Common myeloid progenitor, CD34-positive (primary cell): ENCODE measurements at regions not wholly inside any gene's neighbourhood (a gene's known extent, or its start where the extent isn't known, plus 50 kb on each side); places are given as distances from the start of the nearest gene placed in this dataset.

Experiments
- CTCF ChIA-PET: fragments of 350-600 bp; sonication (Branson Sonifier 250); formaldehyde crosslinking; loops from one replicate; lab custom pipeline; 2021; ENCODE audit warnings: antibody characterized with exemption; lab: Charles Lee
- POLR2A ChIA-PET: fragments of 350-600 bp; sonication (Branson Sonifier 250); formaldehyde crosslinking; loops from one replicate; lab custom pipeline; 2021; ENCODE audit warnings: antibody characterized with exemption; lab: Charles Lee
- DNase-seq, 3 donors: peaks; one replicate each; pipeline versions ENCODE4 v3.0.0 to v3.0.0-alpha.2; 2013
- H3K27ac ChIP-seq, 2 experiments: 1 replicate in 1 of 2; 2 replicates in 1 of 2; pipeline ENCODE4 v1.7.0; 2013; ENCODE audit warnings: inconsistent platforms in 2 of 2, low read length in 2 of 2, mild to moderate bottlenecking in 2 of 2, low read depth in 1 of 2, moderate library complexity in 1 of 2; ENCODE audit not compliant: severe bottlenecking in 2 of 2, insufficient read depth in 1 of 2, poor library complexity in 1 of 2
- H3K27me3 ChIP-seq, 5 experiments: replicated peaks in 2 of 5; 1 replicate in 3 of 5; 2 replicates in 2 of 5; pipeline versions ENCODE4 v1.6.1 to v1.7.0; 2013; ENCODE audit warnings: low read length in 4 of 5, mild to moderate bottlenecking in 2 of 5, moderate library complexity in 2 of 5, inconsistent platforms in 1 of 5; ENCODE audit not compliant: insufficient read depth in 5 of 5, control insufficient read depth in 4 of 5
- H3K36me3 ChIP-seq, 4 experiments: 1 replicate in 2 of 4; 2 replicates in 2 of 4; pipeline versions ENCODE4 v1.6.1 to v1.7.0; 2013; ENCODE audit warnings: low read length in 3 of 4, control low read depth in 1 of 4, mild to moderate bottlenecking in 1 of 4; ENCODE audit not compliant: control insufficient read depth in 4 of 4, insufficient read depth in 4 of 4
- H3K4me1 ChIP-seq, 4 experiments: 1 replicate in 3 of 4; 2 replicates in 1 of 4; pipeline versions ENCODE4 v1.6.1 to v1.7.1; 2013; ENCODE audit warnings: low read length in 3 of 4, mild to moderate bottlenecking in 3 of 4, control low read depth in 1 of 4, inconsistent platforms in 1 of 4, moderate library complexity in 1 of 4; ENCODE audit not compliant: control insufficient read depth in 4 of 4, insufficient read depth in 4 of 4; ENCODE audit errors: control extremely low read depth in 1 of 4
- H3K4me3 ChIP-seq, 7 experiments: 1 replicate in 4 of 7; 2 replicates in 3 of 7; pipeline versions ENCODE4 v1.5.1 to v1.7.0; 2013; ENCODE audit warnings: mild to moderate bottlenecking in 7 of 7, low read length in 6 of 7, moderate library complexity in 6 of 7, inconsistent platforms in 2 of 7, low read depth in 2 of 7, control low read depth in 1 of 7; ENCODE audit not compliant: insufficient read depth in 4 of 7, control insufficient read depth in 1 of 7; ENCODE audit errors: extremely low read depth in 1 of 7
- H3K9me3 ChIP-seq, 5 experiments: 1 replicate in 4 of 5; 2 replicates in 1 of 5; pipeline versions ENCODE4 v1.6.1 to v1.7.1; 2013; ENCODE audit warnings: low read length in 4 of 5, mild to moderate bottlenecking in 2 of 5, inconsistent platforms in 1 of 5, low read depth in 1 of 5, moderate library complexity in 1 of 5; ENCODE audit not compliant: control insufficient read depth in 4 of 5, insufficient read depth in 2 of 5; ENCODE audit errors: control extremely low read depth in 1 of 5
- WGBS: methylation state at CpG from one replicate; pipeline ENCODE4 v1.1.5; 2013; ENCODE audit not compliant: insufficient coverage; 5-methylcytosine and 5-hydroxymethylcytosine counted together

DNA sequence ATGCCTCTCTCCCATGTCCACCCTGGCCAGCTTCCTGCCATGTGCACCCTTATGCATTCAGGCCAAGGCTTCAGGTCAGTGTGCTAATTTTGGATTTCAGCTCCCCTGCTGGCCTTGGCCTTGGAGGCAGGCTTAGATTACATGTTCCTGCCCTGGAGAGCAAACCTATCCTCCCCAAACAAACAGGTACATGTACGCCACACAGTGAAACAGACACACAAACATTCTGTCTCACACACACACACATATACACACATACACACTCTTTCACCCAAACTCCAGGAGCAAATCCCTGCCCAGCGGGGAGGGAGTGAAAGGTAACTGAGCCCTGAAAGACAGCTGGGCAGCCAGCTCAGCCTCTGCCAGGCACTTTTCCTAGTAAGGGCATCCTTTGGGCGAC lies 62.7 kb upstream of the ARHGAP36 start:
- H3K4me3 ChIP-seq = no peak overlapping the region
- no peak for DNase-seq
- 100% methylated on average over 1 of the region's 3 CpGs for WGBS
- H3K27ac ChIP-seq = no peak overlapping the region
- no peaks in the 10 kb centered on the region for H3K9me3 ChIP-seq
- CTCF ChIA-PET = interaction anchor here (0.8 to 1.3 kb wide), 3 partner anchors 16 to 420 kb away, joined by 3 read pairs; no protein-coding TSS in a partner anchor
- H3K27me3 ChIP-seq = peaks cover 0 to 16% (median 0%) of the 10 kb centered on the region in 5 experiments
- no peaks in the 10 kb centered on the region for H3K36me3 ChIP-seq
- no peaks in the 10 kb centered on the region for H3K4me1 ChIP-seq
- POLR2A ChIA-PET = no interaction called here

DNA sequence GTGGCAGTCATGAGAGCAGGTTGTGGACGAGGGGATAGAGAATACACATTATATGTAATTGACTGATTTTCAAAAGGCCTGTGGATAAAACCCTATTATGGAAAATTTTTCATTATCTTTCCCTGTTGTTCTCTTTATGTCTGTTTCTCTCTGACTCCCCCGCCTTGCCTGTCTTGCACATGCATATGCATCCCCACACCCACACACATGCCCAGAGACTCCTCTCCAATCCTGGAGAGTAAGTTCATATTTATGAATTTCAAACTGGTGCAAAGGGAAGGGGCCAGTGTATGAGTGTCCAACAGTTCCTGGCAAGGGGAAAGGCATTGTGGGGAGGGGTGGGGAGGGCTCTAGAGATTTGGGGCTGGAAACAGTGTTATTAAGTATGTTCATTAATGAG lies 60.8 kb upstream of the ARHGAP36 start:
- H3K36me3 ChIP-seq = no peaks in the 10 kb centered on the region
- H3K9me3 ChIP-seq = no peaks in the 10 kb centered on the region
- H3K4me3 ChIP-seq = no peak overlapping the region
- no peak for DNase-seq
- H3K4me1 ChIP-seq = no peaks in the 10 kb centered on the region
- WGBS = no CpG with 5 or more reads among the region's 2 CpGs
- ChIA-PET POLR2A (interaction anchor here (0.6 kb wide), 1 partner anchor 184 kb away, joined by 3 read pairs; no protein-coding TSS in a partner anchor), CTCF (no interaction called here)
- no peak overlapping the region for H3K27ac ChIP-seq
- peaks cover 0 to 7% (median 0%) of the 10 kb centered on the region in 5 experiments for H3K27me3 ChIP-seq

DNA sequence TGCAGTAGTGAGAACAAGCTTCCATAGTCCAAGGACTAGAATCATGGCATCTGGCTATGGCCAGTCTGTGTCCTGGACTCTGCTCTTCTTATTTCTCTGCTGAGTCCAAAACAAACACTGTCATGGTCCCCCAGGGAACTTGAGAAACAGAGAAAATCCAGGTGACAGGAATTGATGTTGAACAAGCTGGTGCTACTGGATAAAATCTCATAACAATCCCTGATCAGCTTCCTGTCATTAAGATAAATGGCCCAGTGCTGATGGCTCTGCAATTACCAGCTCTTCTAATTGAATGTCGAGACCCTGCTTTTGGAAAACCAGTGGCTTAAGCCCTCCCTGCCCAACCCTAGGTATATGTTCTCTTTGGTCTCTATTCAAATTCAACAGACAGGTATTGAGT lies 58.8 kb upstream of the ARHGAP36 start:
- no peaks in the 10 kb centered on the region for H3K36me3 ChIP-seq
- CTCF ChIA-PET = no interaction called here
- H3K27me3 ChIP-seq = peaks cover 0 to 2% (median 0%) of the 10 kb centered on the region in 5 experiments
- no peaks in the 10 kb centered on the region for H3K9me3 ChIP-seq
- H3K4me1 ChIP-seq = no peaks in the 10 kb centered on the region
- H3K27ac ChIP-seq = no peak overlapping the region
- 86% methylated on average over 1 of the region's 1 CpG for whole genome bisulfite sequencing
- POLR2A ChIA-PET = no interaction called here
- H3K4me3 ChIP-seq = no peak overlapping the region
- DNase-seq = no peak
